ENCODE measurements at regions not wholly inside any gene's neighbourhood (a gene's known extent, or its start where the extent isn't known, plus 50 kb on each side); places are given as distances from the start of the nearest gene placed in this dataset.
"Not testable (repeated sequence)": the region's sequence is repeated elsewhere in the genome, so short reads cannot be mapped to it uniquely, and the experiment has no call there.

GRCh38 chr3:16072420-16073110 lies 101.9 kb upstream of the GALNT15 start:
- Histone ChIP-seq H3K4me3 (no peak overlapping the region), H3K27ac (no peak overlapping the region), H3K4me1 (peaks cover 0 to 15% (median 12%) of the 10 kb centered on the region in 4 donors), H3K9me3 (no peaks in the 10 kb centered on the region), H3K36me3 (no peaks in the 10 kb centered on the region), H3K27me3 (no peaks in the 10 kb centered on the region)
- no peak for DNase-seq
- intact Hi-C loops (cut with DNase I) = no loop called here
- TF ChIP-seq EP300 (IDR thresholded peaks at IDR 0.05) (no peak), POLR2AphosphoS5 (IDR thresholded peaks at IDR 0.05) (no peak)
- TF ChIP-seq, protein P1, sequence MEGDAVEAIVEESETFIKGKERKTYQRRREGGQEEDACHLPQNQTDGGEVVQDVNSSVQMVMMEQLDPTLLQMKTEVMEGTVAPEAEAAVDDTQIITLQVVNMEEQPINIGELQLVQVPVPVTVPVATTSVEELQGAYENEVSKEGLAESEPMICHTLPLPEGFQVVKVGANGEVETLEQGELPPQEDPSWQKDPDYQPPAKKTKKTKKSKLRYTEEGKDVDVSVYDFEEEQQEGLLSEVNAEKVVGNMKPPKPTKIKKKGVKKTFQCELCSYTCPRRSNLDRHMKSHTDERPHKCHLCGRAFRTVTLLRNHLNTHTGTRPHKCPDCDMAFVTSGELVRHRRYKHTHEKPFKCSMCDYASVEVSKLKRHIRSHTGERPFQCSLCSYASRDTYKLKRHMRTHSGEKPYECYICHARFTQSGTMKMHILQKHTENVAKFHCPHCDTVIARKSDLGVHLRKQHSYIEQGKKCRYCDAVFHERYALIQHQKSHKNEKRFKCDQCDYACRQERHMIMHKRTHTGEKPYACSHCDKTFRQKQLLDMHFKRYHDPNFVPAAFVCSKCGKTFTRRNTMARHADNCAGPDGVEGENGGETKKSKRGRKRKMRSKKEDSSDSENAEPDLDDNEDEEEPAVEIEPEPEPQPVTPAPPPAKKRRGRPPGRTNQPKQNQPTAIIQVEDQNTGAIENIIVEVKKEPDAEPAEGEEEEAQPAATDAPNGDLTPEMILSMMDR (IDR thresholded peaks at IDR 0.05) = no peak
- WGBS, 2 donors = 83 to 85% methylated on average over 1 of the region's 1 CpG

GRCh38 chr3:16073203-16073602 lies 101.3 kb upstream of the GALNT15 start:
- Histone ChIP-seq H3K27ac (no peak overlapping the region), H3K27me3 (no peaks in the 10 kb centered on the region), H3K9me3 (no peaks in the 10 kb centered on the region), H3K4me3 (no peak overlapping the region), H3K36me3 (no peaks in the 10 kb centered on the region), H3K4me1 (peaks cover 0 to 13% (median 11%) of the 10 kb centered on the region in 4 donors)
- DNase-seq = no peak
- TF ChIP-seq, protein P1 (IDR thresholded peaks at IDR 0.05) = no peak
- TF ChIP-seq POLR2A (IDR thresholded peaks at IDR 0.05) = no peak
- no peak for TF ChIP-seq POLR2AphosphoS5 (IDR thresholded peaks at IDR 0.05)
- no peak for TF ChIP-seq EP300 (IDR thresholded peaks at IDR 0.05)
- intact Hi-C loops (cut with DNase I) = no loop called here

DNA sequence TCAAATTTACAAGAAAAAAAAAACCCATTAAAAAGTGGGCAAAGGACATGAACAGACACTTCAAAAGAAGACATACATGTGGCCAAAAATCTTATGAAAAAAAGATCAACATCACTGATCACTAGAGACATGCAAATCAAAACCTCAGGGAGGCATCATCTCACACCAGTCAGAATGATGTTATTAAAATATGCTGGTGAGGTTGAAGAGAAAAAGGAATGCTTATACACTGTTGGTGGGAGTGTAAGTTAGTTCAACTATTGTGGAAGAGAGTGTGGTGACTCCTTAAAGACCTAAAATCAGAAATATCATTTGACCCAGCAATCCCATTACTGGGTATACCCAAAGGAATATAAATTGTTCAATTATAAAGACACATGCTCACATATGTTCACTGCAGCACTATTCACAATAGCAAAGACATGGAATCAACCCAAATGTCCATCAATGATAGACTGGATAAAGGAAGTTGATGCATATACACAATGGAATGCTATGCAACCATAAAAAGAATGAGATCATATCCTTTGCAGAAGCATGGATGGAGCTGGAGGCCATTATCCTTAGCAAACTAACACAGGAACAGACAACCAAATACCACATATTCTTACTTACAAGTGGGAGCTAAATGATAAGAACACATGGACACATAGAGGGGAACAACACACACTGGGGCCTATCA lies 100.3 kb upstream of the GALNT15 start:
- intact Hi-C loops (cut with DNase I); H3K9me3 ChIP-seq; H3K27me3 ChIP-seq; DNase-seq; H3K4me3 ChIP-seq; H3K27ac ChIP-seq; H3K36me3 ChIP-seq; H3K4me1 ChIP-seq: not testable (repeated sequence)

- Histone ChIP-seq H3K27me3 (no peaks in the 10 kb centered on the region), H3K4me1 (no peaks in the 10 kb centered on the region), H3K27ac (no peak overlapping the region), H3K4me3 (no peak overlapping the region), H3K36me3 (no peaks in the 10 kb centered on the region), H3K9me3 (no peaks in the 10 kb centered on the region)
- TF ChIP-seq POLR2A (IDR thresholded peaks at IDR 0.05) (no peak), EP300 (IDR thresholded peaks at IDR 0.05) (no peak), POLR2AphosphoS5 (IDR thresholded peaks at IDR 0.05) (no peak)
- TF ChIP-seq, protein P1 (IDR thresholded peaks at IDR 0.05) = no peak
- intact Hi-C loops (cut with DNase I) = no loop called here
- WGBS, 2 donors = 88 to 93% methylated on average over 4 of the region's 4 CpGs
- DNase-seq = no peak
Measured at GRCh38 chr3:16075647-16076046, 98.8 kb upstream of the GALNT15 start.

DNA sequence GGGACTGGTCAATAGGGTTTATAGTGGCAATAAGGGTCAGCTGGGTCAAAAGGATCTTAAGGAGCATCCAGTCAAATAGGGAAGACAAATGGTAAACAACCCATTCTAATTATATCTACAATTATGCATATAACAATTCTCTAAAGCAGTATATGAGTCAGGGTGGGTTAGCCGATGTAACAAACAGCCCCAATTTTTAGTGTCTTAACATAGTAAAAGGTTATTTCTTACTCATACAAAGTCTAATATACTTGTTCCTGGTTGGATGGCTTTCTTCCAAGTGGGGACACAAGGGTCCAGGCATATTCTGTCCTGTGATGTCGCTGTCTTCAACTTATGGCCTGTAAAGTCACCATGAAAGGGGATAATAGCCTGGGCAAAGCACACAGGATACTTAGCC lies 97.9 kb upstream of the GALNT15 start:
- Histone ChIP-seq H3K27me3 (no peaks in the 10 kb centered on the region), H3K9me3 (peaks cover 0 to 4% (median 1%) of the 10 kb centered on the region in 4 donors), H3K27ac (no peak overlapping the region), H3K4me3 (no peak overlapping the region), H3K36me3 (no peaks in the 10 kb centered on the region), H3K4me1 (no peaks in the 10 kb centered on the region)
- DNase-seq = no peak
- intact Hi-C loops (cut with DNase I) = no loop called here
- no peak for TF ChIP-seq POLR2AphosphoS5 (IDR thresholded peaks at IDR 0.05)
- WGBS, 2 donors = 71 to 77% methylated on average over 2 of the region's 2 CpGs

DNA sequence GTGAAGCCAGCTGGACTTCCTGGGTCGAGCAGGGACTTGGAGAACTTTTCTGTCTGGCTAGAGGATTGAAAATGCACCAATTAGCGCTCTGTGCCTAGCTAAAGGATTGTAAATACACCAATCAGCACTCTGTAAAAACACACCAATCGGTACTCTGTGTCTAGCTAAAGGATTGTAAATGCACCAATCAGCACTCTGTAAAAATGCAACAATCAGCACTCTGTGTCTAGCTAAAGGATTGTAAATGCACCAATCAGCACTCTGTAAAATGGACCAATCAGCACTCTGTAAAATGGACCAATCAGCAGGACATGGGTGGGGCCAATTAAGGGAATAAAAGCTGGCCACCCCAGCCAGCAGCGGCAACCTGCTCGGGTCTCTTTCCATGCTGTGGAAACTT lies 97.3 kb upstream of the GALNT15 start:
- WGBS, 2 donors = 91 to 95% methylated on average over 5 of the region's 5 CpGs
- H3K27me3 ChIP-seq; intact Hi-C loops (cut with DNase I); H3K27ac ChIP-seq; H3K4me1 ChIP-seq; H3K4me3 ChIP-seq; DNase-seq; H3K9me3 ChIP-seq; H3K36me3 ChIP-seq: not testable (repeated sequence)

- H3K36me3 ChIP-seq; DNase-seq; intact Hi-C loops (cut with DNase I); H3K27ac ChIP-seq; H3K27me3 ChIP-seq; H3K4me1 ChIP-seq; H3K9me3 ChIP-seq; H3K4me3 ChIP-seq: not testable (repeated sequence)
- 81 to 86% methylated on average over 8 of the region's 8 CpGs for WGBS, 2 donors
Measured at GRCh38 chr3:16077681-16078080, 96.8 kb upstream of the GALNT15 start.
